ENCODE measurements at regions not wholly inside any gene's neighbourhood (a gene's known extent, or its start where the extent isn't known, plus 50 kb on each side); places are given as distances from the start of the nearest gene placed in this dataset.
"Not testable (repeated sequence)": the region's sequence is repeated elsewhere in the genome, so short reads cannot be mapped to it uniquely, and the experiment has no call there.

GRCh38 chrX:90848595-90848994, 586.0 kb upstream of the PABPC5 start:
- DNase-seq: not testable (repeated sequence)

- no peak for DNase-seq
Observed at GRCh38 chrX:90883479-90883878, 551.2 kb upstream of the PABPC5 start.

GRCh38 chrX:90914816-90915215, 519.8 kb upstream of the PABPC5 start:
- DNase-seq: not testable (repeated sequence)

- not testable (repeated sequence) for DNase-seq
Observed at GRCh38 chrX:90946870-90947269, 487.8 kb upstream of the PABPC5 start.

GRCh38 chrX:90995191-90995590, 439.4 kb upstream of the PABPC5 start:
- not testable (repeated sequence) for DNase-seq

- DNase-seq: not testable (repeated sequence)
Observed at GRCh38 chrX:91018111-91018510, 416.5 kb upstream of the PABPC5 start.

- DNase-seq: no peak
Observed at GRCh38 chrX:91039777-91040176, 394.9 kb upstream of the PABPC5 start.

GRCh38 chrX:91066104-91066503, 368.5 kb upstream of the PABPC5 start:
- no peak for DNase-seq

- DNase-seq: no peak
Observed at GRCh38 chrX:91079342-91080114, 355.1 kb upstream of the PABPC5 start.

- DNase-seq: no peak
Observed at GRCh38 chrX:91080822-91081221, 353.8 kb upstream of the PABPC5 start.

- DNase-seq: no peak
Observed at GRCh38 chrX:91081873-91082272, 352.8 kb upstream of the PABPC5 start.

- no peak for DNase-seq
Observed at GRCh38 chrX:91108761-91109160, 325.9 kb upstream of the PABPC5 start.

- DNase-seq: peak in 1 of 3 experiments; percentile 33
Observed at GRCh38 chrX:91122151-91122694, 312.4 kb upstream of the PABPC5 start.

- peak in 1 of 3 experiments; percentile 29 for DNase-seq
Observed at GRCh38 chrX:91137883-91138282, 296.8 kb upstream of the PABPC5 start.
